ENCODE measurements at regions not wholly inside any gene's neighbourhood (a gene's known extent, or its start where the extent isn't known, plus 50 kb on each side); places are given as distances from the start of the nearest gene placed in this dataset.
"Not testable (repeated sequence)": the region's sequence is repeated elsewhere in the genome, so short reads cannot be mapped to it uniquely, and the experiment has no call there.

DNA sequence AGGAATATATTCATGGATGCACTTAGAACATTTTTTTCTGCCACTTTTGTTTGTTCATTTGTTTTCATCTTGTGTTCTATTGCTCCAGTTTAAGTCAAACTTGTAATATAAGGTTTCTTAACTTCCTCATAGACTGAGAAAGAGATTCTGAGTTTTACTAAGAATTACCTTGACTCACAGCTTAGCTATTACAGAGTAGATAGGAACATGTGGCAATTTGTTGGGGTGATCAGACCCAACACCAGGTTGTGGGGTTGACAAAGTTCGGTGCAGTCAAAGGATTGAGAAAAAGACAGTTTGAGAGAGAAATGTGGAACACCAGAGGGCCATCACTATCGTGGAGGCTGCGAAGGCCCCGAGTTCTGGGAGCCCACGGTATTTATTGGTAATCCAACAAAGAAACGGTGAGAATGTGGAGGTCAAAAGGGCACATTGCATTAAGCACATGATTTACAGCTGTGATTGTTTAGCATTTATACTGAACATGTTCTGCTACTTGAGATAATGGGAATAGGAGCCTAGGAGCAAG, 2526.0 kb downstream of the PCDH9 start:
- no peak overlapping the region for H3K4me3 ChIP-seq (ENCODE audit: low read length)
- no peaks in the 10 kb centered on the region for H4K20me1 ChIP-seq (ENCODE audit: insufficient read depth, low read length)
- no peak overlapping the region for H2AFZ ChIP-seq (ENCODE audit: low read depth, low read length)
- no peaks in the 10 kb centered on the region for H3K4me1 ChIP-seq (ENCODE audit: low read length)
- no peaks in the 10 kb centered on the region for H3K79me2 ChIP-seq (ENCODE audit: low read length)
- no peak overlapping the region for H3K27ac ChIP-seq (ENCODE audit: low read length)
- H3K36me3 ChIP-seq (replicated peaks; ENCODE audit: low read depth, low read length): no peaks in the 10 kb centered on the region
- no peaks in the 10 kb centered on the region for H3K27me3 ChIP-seq (ENCODE audit: low read depth, low read length)
- H3K9me3 ChIP-seq (ENCODE audit: insufficient read depth, low read length): no peaks in the 10 kb centered on the region
- TF ChIP-seq EZH2phosphoT487 (IDR thresholded peaks at IDR 0.05; ENCODE audit: low read depth): no peak
- no peak for TF ChIP-seq CTCF (IDR thresholded peaks at IDR 0.05; ENCODE audit: low read depth, low read length)
- no peak overlapping the region for H3K9ac ChIP-seq (ENCODE audit: low read length)
- no peak overlapping the region for H3K4me2 ChIP-seq (ENCODE audit: low read length)

- H3K27me3 ChIP-seq (ENCODE audit: low read depth, low read length): no peaks in the 10 kb centered on the region
- H3K4me1 ChIP-seq (ENCODE audit: low read length): no peaks in the 10 kb centered on the region
- no peak overlapping the region for H3K9ac ChIP-seq (ENCODE audit: low read length)
- peaks cover 14% of the 10 kb centered on the region; the same call in 1 of the 2 replicates for H3K9me3 ChIP-seq (ENCODE audit: insufficient read depth, low read length)
- H3K4me2 ChIP-seq (ENCODE audit: low read length): no peak overlapping the region
- H3K27ac ChIP-seq (ENCODE audit: low read length): no peak overlapping the region
- H3K36me3 ChIP-seq (replicated peaks; ENCODE audit: low read depth, low read length): no peaks in the 10 kb centered on the region
- H3K4me3 ChIP-seq (ENCODE audit: low read length): no peak overlapping the region
- no peak overlapping the region for H2AFZ ChIP-seq (ENCODE audit: low read depth, low read length)
- TF ChIP-seq EZH2phosphoT487 (IDR thresholded peaks at IDR 0.05; ENCODE audit: low read depth): no peak
- TF ChIP-seq CTCF (IDR thresholded peaks at IDR 0.05; ENCODE audit: low read depth, low read length): no peak
- H4K20me1 ChIP-seq (ENCODE audit: insufficient read depth, low read length): no peaks in the 10 kb centered on the region
- H3K79me2 ChIP-seq (ENCODE audit: low read length): no peaks in the 10 kb centered on the region
Measured at GRCh38 chr13:64697226-64697625, 2532.9 kb downstream of the PCDH9 start.

DNA sequence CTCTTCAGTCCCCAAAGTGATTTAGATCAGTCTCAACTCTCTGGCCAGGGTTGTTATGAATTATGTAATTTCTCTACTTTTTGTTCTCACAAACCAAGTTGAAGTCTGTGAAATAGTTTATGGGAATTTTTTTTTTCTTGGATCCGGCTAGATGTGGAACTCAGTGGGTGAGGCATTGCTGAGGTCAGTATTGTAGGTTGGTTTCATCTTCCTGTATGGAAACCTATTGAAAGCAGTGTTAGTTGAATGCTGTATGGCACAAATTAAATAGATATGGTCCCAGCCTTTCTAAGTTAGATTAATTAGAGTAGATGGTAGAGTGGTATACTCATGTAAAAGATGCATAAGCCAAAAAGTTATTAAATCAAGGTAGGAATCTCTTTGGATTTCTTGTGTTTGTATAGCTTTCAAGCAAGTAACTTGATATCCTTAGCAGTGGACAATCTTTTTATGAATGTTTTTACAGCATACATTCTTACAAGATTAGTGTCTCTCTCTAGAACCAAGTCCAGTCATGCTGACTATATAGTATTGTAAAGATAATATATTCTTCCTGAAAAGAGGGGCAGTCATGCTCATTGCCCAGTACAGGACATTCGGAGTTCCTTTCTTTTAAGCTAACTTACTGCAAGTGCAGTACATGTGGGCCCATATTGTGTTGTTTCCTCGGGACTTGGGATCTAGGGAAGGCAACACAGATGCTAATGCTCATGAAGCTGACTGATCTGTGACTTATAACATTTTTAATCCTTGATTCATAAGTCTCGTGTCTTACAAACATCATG, 2541.1 kb downstream of the PCDH9 start:
- no peaks in the 10 kb centered on the region for H3K79me2 ChIP-seq (ENCODE audit: low read length)
- no peaks in the 10 kb centered on the region for H3K27me3 ChIP-seq (ENCODE audit: low read depth, low read length)
- no peak overlapping the region for H3K27ac ChIP-seq (ENCODE audit: low read length)
- no peaks in the 10 kb centered on the region for H4K20me1 ChIP-seq (ENCODE audit: insufficient read depth, low read length)
- no peak overlapping the region for H3K9ac ChIP-seq (ENCODE audit: low read length)
- no peak overlapping the region for H2AFZ ChIP-seq (ENCODE audit: low read depth, low read length)
- H3K9me3 ChIP-seq (ENCODE audit: insufficient read depth, low read length): peaks cover 18% of the 10 kb centered on the region; the same call in 1 of the 2 replicates
- H3K4me3 ChIP-seq (ENCODE audit: low read length): no peak overlapping the region
- H3K36me3 ChIP-seq (replicated peaks; ENCODE audit: low read depth, low read length): no peaks in the 10 kb centered on the region
- H3K4me2 ChIP-seq (ENCODE audit: low read length): no peak overlapping the region
- TF ChIP-seq EZH2phosphoT487 (IDR thresholded peaks at IDR 0.05; ENCODE audit: low read depth): no peak
- TF ChIP-seq CTCF (IDR thresholded peaks at IDR 0.05; ENCODE audit: low read depth, low read length): no peak
- H3K4me1 ChIP-seq (ENCODE audit: low read length): no peaks in the 10 kb centered on the region

DNA sequence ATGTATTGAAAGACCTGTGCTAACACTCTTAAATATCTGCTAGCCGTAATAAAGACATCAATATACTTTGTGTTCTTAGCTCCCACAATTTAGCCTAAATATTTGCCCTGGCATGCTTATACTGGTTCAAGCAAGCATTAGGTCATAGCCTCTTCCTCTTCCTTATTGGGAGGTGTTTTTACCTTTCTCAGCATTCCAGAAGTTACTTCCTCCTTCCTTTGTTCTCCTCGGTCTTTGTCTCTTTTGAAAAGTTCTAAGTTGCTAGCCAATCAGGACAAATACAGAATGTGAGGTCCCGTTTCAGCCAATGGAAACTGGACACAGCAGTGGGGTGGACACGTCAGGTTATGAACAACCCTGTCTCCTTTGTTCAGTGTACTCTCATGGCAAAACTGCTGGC, 2543.6 kb downstream of the PCDH9 start:
- H3K27me3 ChIP-seq (ENCODE audit: low read depth, low read length); H3K79me2 ChIP-seq (ENCODE audit: low read length); H3K9me3 ChIP-seq (ENCODE audit: insufficient read depth, low read length); H3K4me1 ChIP-seq (ENCODE audit: low read length); H3K4me2 ChIP-seq (ENCODE audit: low read length); H3K36me3 ChIP-seq (replicated peaks; ENCODE audit: low read depth, low read length); H2AFZ ChIP-seq (ENCODE audit: low read depth, low read length); H3K9ac ChIP-seq (ENCODE audit: low read length); H3K27ac ChIP-seq (ENCODE audit: low read length); H4K20me1 ChIP-seq (ENCODE audit: insufficient read depth, low read length); H3K4me3 ChIP-seq (ENCODE audit: low read length): not testable (repeated sequence)
